NB4 (cell line): ENCODE measurements at regions not wholly inside any gene's neighbourhood (a gene's known extent, or its start where the extent isn't known, plus 50 kb on each side); places are given as distances from the start of the nearest gene placed in this dataset.

ENCODE experiments used
- DNase-seq: peaks from one replicate; pipeline ENCODE4 v3.0.0; 2010; ENCODE audit warnings: low read depth
- H3K4me3 ChIP-seq: one replicate; pipeline ENCODE4 v1.5.1; 2011; ENCODE audit warnings: mild to moderate bottlenecking, low read depth, low read length, moderate library complexity
- CTCF ChIP-seq: IDR thresholded peaks from one replicate; pipeline ENCODE4 v1.5.1; 2012; ENCODE audit warnings: low read depth, low read length
- MAX ChIP-seq: IDR thresholded peaks from 2 replicates; pipeline ENCODE4 v1.6.1; 2011; ENCODE audit warnings: low read depth, low read length
- MYC ChIP-seq: IDR thresholded peaks from 2 replicates; pipeline ENCODE4 v1.6.1; 2011; ENCODE audit warnings: low read depth, low read length
- POLR2A ChIP-seq: IDR thresholded peaks from 2 replicates; pipeline ENCODE4 v1.6.1; 2011; ENCODE audit warnings: mild to moderate bottlenecking; ENCODE audit not compliant: insufficient read length; ENCODE audit errors: extremely low read depth

GRCh38 chrX:139204898-139205667 lies 325.5 kb upstream of the F9 start:
- DNase-seq = no peak
- TF ChIP-seq MYC (no peak), MAX (no peak), POLR2A (no peak), CTCF (no peak)
- no peak overlapping the region for H3K4me3 ChIP-seq

- no peak for DNase-seq
- TF ChIP-seq MAX = no peak
- TF ChIP-seq POLR2A = no peak
- TF ChIP-seq MYC = no peak
- TF ChIP-seq CTCF = no peak
- no peak overlapping the region for H3K4me3 ChIP-seq
Observed at GRCh38 chrX:139204571-139204897, 326.0 kb upstream of the F9 start.

- DNase-seq = no peak
- H3K4me3 ChIP-seq = no peak overlapping the region
- no peak for TF ChIP-seq CTCF
- no peak for TF ChIP-seq MYC
- no peak for TF ChIP-seq MAX
- no peak for TF ChIP-seq POLR2A
Observed at GRCh38 chrX:139203651-139204570, 326.6 kb upstream of the F9 start.

- TF ChIP-seq CTCF = no peak
- TF ChIP-seq POLR2A = no peak
- TF ChIP-seq MYC = no peak
- TF ChIP-seq MAX = no peak
Observed at GRCh38 chrX:139202742-139203420, 327.7 kb upstream of the F9 start.

GRCh38 chrX:139201924-139202323 lies 328.6 kb upstream of the F9 start:
- no peak for DNase-seq
- no peak overlapping the region for H3K4me3 ChIP-seq
- TF ChIP-seq CTCF (no peak), POLR2A (no peak), MAX (no peak), MYC (no peak)

More at GRCh38 chrX:139202742-139203420, 327.7 kb upstream of the F9 start:
- H3K4me3 ChIP-seq = no peak overlapping the region
- no peak for DNase-seq
